HK-2 (cell line): ENCODE measurements at regions not wholly inside any gene's neighbourhood (a gene's known extent, or its start where the extent isn't known, plus 50 kb on each side); places are given as distances from the start of the nearest gene placed in this dataset.

ENCODE experiments used
- DNase-seq: peaks from one replicate; pipeline ENCODE4 v3.0.0-alpha.2; 2018; ENCODE audit not compliant: unreplicated experiment

DNA sequence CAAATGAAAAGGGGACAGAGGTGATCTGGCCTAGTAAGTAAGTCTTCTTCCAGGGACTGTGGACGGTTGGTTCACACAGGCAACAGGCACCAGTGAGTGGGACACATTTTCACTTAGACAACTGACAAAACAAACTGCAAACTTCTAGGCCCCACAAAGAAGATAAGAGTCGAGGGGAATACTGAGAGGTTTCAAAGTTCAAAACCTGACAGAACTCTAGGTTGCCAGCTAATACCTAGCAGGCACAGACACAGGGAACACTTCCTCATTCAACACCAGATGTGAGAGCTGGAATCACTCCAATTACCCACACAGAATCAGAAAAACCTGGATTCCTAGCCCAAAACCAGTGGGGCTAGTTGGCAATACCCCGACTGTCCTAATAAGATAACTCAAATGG is 621.7 kb downstream of the ZPLD1 start:
- DNase-seq = no peak

DNA sequence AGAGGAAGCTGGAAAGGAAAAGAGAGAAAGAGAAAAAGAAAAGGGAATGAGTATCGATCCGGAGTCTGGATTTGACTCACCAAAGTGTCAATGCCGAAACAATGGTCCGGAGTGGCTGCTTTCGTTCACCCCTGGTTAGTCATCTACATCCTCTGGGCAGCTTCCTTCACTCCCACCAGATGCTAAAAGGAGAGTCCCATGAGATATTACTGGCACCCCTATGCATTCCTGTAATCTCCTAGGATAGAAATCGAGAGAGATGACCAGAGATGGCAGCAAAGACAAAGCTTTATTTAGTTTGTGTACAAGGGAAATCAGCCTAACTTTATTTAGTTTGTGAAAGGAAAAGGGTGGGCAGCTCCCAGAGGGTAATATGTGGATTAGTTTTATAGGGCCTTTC is 622.2 kb downstream of the ZPLD1 start:
- DNase-seq = no peak

DNA sequence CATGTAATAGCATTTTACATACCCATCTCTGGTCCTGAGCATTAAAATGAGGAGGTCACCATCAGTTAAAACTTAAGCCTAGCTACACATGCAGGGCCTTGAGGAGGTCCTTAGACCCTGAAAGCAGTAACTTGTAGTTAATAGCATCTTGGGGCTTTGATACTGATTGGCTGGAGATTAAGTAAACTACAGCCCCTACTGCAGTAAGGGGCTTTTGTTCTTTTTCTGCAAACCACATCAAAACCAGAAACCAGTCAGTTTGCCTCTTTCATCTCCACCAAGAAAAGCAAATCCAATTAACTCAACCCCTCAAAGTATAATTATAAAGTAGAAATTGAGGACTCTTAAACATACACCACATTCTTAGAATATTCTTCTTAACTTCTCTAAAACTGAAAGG is 622.7 kb downstream of the ZPLD1 start:
- DNase-seq = no peak

DNA sequence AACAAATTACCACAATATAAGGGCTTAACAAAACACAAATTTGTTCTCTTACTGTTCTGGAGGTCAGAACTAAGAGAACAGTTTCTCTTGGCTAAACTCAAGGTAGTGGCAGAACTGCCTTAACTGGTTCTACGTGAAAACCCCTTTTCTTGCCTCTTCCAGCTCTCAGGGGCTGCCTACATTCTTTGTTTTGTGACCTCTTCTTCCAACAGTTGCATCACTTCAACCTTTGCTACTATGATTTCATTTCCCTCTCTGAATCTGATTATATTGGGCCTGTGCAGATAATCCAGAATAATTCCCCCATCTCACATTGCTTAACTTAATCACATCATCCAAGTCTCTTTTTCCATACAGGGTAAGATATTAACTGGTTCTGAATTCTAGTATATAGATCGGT is 624.6 kb downstream of the ZPLD1 start:
- no peak for DNase-seq

DNA sequence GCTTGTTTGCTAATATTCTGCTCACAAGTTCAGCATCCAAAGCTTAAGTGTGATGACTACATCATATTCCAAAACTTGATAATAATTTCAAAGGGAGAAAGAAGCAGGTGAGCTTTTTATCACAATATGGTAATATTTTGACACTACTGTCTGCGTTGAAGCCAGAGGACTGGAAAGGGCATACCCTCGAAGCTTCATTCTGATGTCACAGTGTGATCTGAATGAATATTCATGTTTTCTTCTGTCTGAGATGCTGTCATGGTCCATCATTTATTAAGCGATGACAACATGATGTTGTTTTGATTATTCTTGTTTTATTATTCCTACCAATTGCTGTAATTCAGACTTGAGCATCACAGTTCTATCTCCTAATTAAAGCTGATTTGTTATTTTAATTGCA is 625.4 kb downstream of the ZPLD1 start:
- DNase-seq = no peak

DNA sequence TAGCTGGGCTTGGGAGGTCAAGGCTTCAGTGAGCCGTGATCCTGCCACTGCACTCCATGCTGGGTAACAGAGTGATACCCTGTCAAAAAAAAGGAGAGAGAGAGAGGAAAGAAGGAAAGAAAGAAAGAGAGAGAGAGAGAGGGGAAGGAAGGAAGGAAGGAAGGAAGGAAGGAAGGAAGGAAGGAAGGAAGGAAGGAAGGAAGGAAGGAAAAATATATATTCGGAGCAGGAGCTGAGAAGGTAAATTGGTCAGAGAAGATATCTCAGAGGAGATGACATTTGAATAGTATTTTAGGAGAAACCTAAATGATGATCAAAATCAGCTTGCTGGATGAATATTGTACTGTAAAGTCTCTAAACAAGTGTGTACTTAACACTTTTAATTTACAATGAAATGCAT is 633.1 kb downstream of the ZPLD1 start:
- DNase-seq = no peak

DNA sequence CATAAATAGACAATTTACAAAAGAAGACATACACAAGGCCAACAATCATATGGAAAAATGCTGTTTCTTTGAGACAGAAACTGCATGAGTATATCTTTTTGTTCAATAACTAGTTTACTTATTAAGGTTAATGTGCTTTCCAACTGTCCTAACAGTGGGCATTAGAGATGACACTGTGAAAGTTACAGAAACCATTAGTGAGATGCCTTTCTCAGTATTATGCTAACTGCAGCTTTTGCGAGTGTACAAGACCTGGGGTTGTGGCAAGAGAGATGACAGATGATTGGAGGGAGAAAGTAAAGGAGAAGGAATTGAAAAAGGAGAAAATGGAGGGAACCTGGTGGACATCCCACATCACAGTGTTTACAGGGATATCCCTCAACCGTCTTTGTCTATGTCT is 640.5 kb downstream of the ZPLD1 start:
- no peak for DNase-seq

DNA sequence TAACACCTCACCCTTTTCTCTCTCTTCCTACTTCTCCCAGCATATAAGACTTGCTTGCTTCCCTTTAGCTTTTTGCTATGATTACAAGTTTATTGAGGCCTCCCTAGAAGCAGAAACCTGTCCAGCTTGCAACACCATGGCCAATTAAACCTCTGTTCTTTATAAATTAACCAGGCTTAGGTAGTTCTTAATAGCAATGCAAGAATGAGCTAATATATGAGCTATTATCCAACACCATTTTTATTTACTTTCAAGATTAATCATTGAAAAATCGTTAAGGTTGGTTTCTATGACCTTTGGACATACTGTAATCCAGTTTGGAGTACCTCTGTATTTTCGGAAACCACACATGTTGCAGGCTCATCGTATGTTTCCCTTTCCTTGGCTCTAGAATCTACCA is 643.1 kb downstream of the ZPLD1 start:
- DNase-seq = no peak

DNA sequence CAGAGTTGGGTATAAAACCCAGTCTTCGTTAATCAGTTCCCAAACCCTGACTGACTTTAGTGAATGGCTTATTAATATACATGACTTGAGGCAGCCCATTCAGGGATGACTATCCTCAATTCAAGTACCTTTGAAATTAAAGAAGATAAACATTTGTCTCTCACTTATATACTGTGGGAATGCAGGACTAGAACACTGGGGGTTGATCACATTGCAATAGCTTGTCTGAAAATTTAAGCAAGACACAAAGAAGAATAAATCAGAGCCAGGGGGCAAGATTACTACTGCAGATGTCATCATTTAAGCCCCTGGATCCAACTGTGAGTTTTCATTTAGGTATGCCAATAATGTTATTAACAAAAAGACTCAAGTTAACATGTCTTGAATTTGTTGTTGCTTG is 647.7 kb downstream of the ZPLD1 start:
- DNase-seq = no peak

DNA sequence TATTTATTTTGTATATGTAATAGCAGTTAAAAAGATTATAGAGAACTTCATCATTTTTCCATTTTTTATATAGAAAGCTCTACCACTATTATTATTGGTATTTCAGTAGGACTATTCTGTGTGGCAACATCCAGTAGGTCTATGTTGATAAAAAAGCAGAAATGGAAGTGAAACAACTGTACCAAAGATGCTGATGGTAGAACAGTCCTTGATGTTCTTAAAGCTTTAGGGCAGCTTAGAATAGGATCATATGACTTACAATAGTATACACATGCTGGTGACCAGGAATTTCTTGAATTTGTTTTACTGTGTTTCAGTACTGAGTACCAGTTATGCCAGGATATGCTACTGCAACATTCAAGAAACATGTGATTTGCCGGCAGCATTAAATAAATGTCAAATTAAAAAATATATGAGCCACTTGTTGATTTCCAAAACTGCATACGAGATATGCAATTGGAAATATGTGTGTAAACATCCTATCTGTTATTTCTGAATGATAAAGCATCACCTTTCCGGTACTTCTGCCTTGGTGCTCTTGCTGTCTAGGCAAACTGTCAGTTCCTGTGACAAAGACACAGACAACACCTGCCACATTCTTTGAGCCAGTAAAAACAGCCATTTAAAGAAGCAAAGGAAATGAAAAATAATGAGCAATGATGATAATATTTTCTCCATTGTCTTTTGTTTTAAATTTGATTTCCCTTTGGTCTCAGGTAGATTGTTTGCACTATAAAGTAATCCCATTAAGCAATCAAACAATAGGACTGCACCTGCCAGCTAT is 649.2 kb downstream of the ZPLD1 start:
- no peak for DNase-seq

DNA sequence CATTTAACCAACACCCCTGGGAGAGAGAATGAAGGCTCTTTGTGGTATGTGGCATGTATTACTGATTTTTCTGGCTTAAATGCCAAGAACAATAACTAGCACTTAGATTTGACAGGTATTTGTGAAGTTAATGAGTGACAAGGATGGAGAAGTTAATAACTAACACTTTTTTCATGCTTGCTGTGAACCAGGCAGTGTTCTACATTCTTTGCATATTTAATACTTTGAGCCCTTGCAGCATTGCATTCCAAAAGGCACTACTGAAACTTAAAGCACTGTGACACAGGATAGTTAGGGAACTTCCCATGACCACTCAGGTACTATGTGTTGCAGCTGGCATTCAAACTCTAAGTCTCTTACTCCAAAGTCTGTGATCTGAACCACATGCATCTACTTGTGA is 650.6 kb downstream of the ZPLD1 start:
- peak; percentile 35 for DNase-seq

DNA sequence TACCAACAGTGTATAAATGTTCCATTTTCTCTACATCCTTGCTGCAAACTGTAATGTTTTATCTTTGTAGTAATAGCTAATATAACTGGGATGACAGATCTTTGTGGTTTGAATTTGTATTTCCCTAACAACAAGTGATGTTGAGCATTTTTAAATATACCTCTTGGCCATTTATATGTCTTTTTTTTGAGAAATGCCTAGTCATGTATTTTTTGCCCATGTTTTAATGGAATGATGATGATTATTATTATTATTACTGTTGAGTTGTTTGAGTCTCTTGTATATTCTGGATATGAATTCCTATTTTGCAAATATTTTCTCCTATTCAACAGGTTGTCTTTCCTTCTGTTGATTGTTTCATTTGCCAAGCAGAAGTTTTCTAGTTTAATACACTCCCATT is 654.9 kb downstream of the ZPLD1 start:
- DNase-seq = no peak

DNA sequence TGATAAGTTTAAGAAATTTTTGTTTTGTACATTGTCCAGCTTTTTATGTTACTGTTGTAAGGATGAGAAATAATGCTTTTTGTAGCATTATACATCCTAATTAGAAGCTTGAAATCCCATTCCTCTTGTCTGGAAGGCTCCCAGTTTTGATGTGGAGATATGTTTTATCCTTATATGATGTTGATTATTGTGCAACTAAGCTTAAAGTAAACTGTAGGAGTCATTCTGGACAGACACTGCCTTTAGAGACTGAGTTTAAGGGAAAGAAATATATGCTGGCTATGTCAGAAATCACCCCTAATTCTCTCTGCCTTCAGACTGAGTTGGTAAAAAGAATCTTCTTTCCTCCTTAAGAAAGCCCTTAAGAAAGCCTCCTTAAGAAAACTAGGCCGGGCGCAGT is 670.4 kb downstream of the ZPLD1 start:
- no peak for DNase-seq

DNA sequence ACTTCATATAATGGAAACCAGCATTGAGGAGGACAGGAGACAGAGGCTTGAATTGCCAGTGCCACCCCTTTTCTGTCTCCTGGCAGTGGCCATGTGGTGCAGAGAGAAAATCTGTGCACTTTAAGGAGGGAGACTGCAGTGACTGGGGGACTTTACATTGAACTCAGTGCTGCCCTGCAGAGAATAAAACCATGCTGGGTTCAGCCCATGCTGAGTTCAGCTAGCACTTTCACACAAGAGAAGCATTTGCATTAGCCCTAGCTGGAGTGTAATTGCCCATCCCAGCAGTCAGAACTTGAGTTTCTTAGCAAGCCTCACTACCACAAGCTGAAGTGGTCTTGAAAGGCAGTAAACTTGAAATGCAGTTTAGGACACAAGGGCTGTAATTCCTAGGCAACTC is 677.5 kb downstream of the ZPLD1 start:
- no peak for DNase-seq

DNA sequence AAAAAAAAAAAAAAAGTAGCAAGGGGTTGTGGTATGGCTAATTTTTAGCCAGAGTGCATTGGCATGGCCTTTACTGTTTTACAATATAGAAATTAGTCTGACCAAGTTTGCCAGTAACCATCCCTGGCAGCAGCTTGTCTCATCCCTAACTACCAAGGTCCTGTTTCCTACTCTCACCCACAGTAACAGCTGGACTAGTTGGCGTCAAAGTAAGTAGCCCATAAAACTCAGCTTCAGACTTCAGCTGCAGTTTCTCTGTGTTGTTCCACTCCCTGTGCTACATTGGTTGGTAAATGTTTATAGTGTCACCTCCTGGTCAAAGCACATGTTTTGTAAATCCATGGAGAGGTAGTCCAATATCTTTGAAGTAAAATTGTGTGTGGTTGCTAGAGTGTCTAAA is 691.3 kb downstream of the ZPLD1 start:
- peak; percentile 35 for DNase-seq

DNA sequence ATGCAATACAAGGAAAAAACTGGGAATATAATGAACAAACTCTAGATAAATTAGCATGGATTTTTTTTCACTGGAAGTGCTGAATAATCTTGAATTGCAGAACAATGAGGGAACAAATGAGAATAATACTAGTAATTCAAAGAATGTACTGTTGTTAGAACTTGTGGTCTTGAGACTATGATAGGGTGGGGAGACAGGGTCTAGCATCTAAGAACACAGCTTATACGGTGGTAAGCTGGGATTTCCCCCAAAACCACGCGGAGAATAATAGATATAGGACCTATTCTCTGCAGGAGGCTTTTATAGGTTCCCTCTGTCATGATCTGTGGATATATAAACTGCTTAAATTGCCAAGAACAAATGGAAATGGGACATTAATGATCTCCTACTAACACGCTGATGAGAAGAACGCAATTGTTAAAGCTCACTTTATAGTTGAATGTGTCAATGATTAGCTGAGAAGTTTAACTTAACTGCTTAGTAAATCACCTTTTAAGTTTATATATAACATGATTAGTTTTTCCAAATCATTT is 692.3 kb downstream of the ZPLD1 start:
- peak; percentile 30 for DNase-seq

DNA sequence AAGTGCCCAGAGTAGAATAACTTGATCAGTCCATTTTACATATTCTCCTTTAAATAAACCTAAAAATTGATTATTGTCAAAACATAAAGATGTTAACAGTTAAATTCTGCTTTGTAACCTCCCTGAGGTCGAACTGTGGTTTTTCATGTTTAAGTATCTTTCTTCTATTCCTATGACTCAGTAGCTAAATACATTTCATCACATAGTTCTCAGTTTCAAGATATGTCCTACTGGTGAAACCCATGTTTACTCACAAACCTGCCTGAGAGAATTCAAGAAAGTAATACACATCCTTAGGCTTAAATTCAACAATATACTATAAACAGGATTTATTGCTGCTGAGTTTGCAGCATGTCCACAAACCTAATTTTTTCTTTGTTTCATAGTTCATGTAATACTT is 692.9 kb downstream of the ZPLD1 start:
- DNase-seq = no peak

DNA sequence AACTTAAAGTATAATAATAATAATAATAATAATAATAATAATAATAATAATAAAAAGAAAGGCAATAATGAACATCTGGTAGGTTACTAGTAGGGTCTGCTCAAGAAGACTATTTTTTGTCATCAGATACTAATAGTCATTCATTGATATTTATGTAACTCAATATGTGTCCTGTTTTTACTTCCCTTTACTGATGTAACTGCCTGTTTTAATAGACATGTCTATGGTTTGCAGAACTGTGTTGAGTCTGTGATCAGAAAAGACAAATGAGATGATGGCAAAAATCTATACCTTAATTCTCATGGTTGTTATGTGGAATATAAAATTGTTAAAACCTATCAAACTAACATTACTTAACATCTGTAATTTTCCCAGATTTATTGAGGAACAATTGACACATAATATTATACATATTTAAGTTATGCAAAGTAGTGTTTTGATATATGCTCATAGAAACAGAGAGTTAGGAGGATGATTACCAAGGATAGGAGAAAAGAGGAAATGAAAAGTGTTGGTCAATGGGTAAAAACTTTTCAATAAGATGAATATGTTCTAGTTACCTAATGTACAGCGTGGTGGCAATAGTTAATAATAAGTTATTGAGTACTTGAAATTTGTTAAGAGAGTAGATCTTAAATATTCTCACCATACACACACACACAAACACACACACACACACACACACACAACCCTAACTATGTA is 699.4 kb downstream of the ZPLD1 start:
- DNase-seq = no peak

DNA sequence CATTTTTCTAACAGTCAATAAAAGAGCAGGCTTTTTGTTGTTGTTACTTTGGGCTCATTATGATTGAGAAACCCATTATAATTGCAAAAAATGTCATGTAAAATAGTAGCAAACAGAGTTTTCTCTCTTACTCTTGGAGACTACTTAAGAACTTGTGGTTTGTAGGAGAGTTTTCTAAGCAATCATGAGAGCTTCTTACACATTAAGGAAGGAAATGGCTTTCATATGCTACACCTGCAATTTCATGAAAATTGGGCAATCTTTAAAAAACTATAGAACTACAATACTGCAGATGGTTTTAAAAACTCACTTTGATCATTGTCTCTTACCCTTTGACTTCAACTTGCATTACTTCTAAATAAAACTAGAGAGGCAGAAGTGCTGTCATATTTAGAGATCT is 701.8 kb downstream of the ZPLD1 start:
- no peak for DNase-seq

DNA sequence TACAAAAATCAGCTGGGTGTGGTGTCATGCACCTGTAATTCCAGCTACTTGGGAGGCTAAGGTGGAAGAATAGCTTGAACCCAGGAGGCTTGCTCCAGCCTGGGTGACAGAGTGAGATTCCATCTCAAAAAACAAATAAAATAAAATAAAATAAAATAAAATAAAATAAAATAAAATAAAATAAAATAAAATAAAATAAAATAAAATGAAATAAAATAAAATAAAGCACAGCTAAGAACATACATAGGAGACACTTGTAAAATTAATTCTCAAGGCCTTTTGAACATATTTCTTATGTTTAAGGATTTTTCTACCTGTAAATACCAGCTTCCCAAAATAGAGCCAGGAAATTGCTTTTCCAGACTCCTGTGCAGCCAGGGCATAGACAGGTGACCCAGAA is 703.0 kb downstream of the ZPLD1 start:
- no peak for DNase-seq

DNA sequence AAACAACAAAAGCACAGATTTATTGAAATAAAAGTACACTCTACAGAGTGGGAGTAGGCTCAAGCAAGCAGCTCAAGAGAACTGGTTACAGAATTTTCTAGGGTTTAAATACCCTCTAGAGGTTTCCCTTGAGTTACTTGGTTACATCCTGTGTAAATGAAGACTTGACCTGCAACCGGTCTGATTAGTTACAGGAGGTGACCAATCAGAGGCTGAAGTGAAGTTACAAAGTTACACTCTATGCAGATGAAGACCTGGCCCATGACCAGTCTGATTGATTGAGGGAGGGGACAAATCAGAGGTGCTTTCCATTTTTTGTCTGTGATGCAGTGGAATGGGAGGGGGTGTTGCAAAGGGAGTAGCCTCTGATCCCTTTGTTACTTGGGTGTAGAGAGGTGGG is 723.4 kb downstream of the ZPLD1 start:
- DNase-seq = no peak

DNA sequence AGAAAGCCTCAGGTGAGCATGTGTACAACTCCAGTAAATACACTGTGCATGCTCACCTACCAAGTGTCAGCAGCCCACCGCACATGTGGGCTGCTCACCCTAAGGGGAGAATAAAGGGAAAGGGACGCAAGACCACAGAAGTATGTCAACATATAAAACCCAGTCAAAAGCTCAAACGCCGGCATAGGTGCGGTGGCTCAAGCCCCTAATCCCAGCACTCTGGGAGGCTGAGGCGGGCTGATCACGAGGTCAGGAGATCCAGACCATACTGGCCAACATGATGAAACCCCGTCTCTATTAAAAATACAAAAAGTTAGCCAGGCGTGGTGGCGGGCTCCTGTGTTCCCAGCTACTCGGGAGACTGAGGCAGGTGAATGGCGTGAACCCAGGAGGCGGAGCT is 732.1 kb downstream of the ZPLD1 start:
- DNase-seq = no peak

DNA sequence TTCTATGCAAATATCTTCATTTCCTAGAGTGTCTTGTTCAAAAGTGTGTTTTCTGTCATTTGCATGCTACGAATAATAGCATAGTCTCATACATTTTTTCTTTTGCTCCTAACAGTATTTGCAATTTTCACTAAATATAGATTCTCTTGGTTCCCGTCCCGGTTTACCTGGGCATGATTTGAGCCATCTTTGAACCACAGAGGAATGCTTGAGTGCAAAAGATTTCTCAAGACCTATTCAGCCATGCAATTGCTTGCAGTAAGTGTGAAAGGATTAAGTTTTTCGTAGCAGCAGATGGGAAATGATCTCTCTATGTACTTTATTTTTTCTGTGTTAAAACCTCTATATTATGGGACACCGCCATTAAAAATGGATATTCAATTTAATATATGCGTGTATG is 733.0 kb downstream of the ZPLD1 start:
- no peak for DNase-seq
